GM12878 (cell line): ENCODE measurements at regions not wholly inside any gene's neighbourhood (a gene's known extent, or its start where the extent isn't known, plus 50 kb on each side); places are given as distances from the start of the nearest gene placed in this dataset.

ENCODE experiments used
- ATAC-seq: fragments of 200-7000 bp; cut with Tn5 transposase; 3 replicates; pipeline ENCODE4 v1.9.1; 2020; ENCODE audit warnings: mild to moderate bottlenecking, moderate library complexity
- BruUV-seq: library from RNA; stranded (reverse); fragments of 400-500 nt; replicated peaks from 2 replicates; lab custom pipeline; 2021; lab: Mats Ljungman, UMichigan
- CTCF ChIA-PET: fragments of 300-600 bp; sonication (Branson Sonifier 250); formaldehyde crosslinking; extraction: SDS; loops from one replicate; lab custom pipeline; 2021; ENCODE audit warnings: inconsistent platforms; lab: Yijun Ruan, JAX
- POLR2A ChIA-PET: fragments of 350-600 bp; formaldehyde crosslinking; extraction: SDS; loops from one replicate; lab custom pipeline; 2021; ENCODE audit warnings: inconsistent platforms; lab: Charles Lee
- RAD21 ChIA-PET: fragments of 300-600 bp; sonication (Branson Sonifier 250); formaldehyde crosslinking; loops from one replicate; lab custom pipeline; 2023; ENCODE audit warnings: antibody characterized with exemption; ENCODE audit not compliant: unreplicated experiment; lab: Charles Lee
- SMC1A ChIA-PET: fragments of 300-600 bp; sonication (Branson Sonifier 250); formaldehyde crosslinking; loops from one replicate; lab custom pipeline; 2023; ENCODE audit not compliant: unreplicated experiment, uncharacterized antibody; lab: Charles Lee
- DNase-seq: peaks from one replicate; pipeline ENCODE4 v3.0.0-alpha.2; 2011; ENCODE audit warnings: low read depth, low spot score
- FAIRE-seq: peaks from 3 replicates; lab custom pipeline; 2011; peaks lifted over from hg19 to GRCh38; lab: Jason Lieb, UNC
- H2AFZ ChIP-seq: 2 replicates; pipeline ENCODE4 v1.6.0; 2011; ENCODE audit warnings: low read depth, low read length, control low read depth; ENCODE audit not compliant: control insufficient read depth
- H3K27ac ChIP-seq: 2 replicates; pipeline ENCODE4 v1.5.1; 2011; ENCODE audit warnings: control low read depth; ENCODE audit not compliant: control insufficient read depth, insufficient read depth
- H3K27me3 ChIP-seq, 2 experiments: replicated peaks in 1 of 2; 2 replicates each; pipeline versions ENCODE4 v1.6.0 to v1.6.1; 2011; ENCODE audit warnings: low read length in 1 of 2; ENCODE audit not compliant: control insufficient read depth in 2 of 2, insufficient read depth in 2 of 2
- H3K36me3 ChIP-seq, 2 experiments: 2 replicates each; pipeline ENCODE4 v1.5.1; 2011; ENCODE audit warnings: low read length in 1 of 2; ENCODE audit not compliant: control insufficient read depth in 2 of 2, insufficient read depth in 2 of 2
- H3K4me1 ChIP-seq: 2 replicates; pipeline ENCODE4 v1.6.1; 2011; ENCODE audit warnings: mild to moderate bottlenecking, low read length, moderate library complexity, mixed read lengths; ENCODE audit not compliant: control insufficient read depth, insufficient read depth
- H3K4me2 ChIP-seq: 2 replicates; pipeline ENCODE4 v1.6.0; 2011; ENCODE audit warnings: control low read depth; ENCODE audit not compliant: control insufficient read depth, insufficient read depth
- H3K4me3 ChIP-seq: fragments of 200-600 bp; sonication (generic); 2 replicates; pipeline ENCODE4 v1.5.1; 2016
- H3K79me2 ChIP-seq: 2 replicates; pipeline ENCODE4 v1.6.0; 2011; ENCODE audit warnings: low read length; ENCODE audit not compliant: control insufficient read depth, insufficient read depth
- H3K9ac ChIP-seq: 2 replicates; pipeline ENCODE4 v1.8.0; 2011; ENCODE audit warnings: low read length, control low read depth, mixed read lengths; ENCODE audit not compliant: control insufficient read depth, insufficient read depth
- H3K9me3 ChIP-seq: replicated peaks from 3 replicates; pipeline ENCODE4 v1.5.1; 2011; ENCODE audit warnings: mild to moderate bottlenecking, low read length; ENCODE audit not compliant: control insufficient read depth, insufficient read depth
- H4K20me1 ChIP-seq: 2 replicates; pipeline ENCODE4 v1.6.0; 2011; ENCODE audit not compliant: control insufficient read depth, insufficient read depth
- BHLHE40 ChIP-seq, 2 experiments: fragments of 450-650 bp in 1 of 2; IDR thresholded peaks; 2 replicates each; pipeline ENCODE4 v1.6.1; 2011 to 2017; ENCODE audit warnings: low read depth in 2 of 2, borderline replicate concordance in 1 of 2, improper control_type of control experiment in 1 of 2, low read length in 1 of 2, mild to moderate bottlenecking in 1 of 2
- CBX3 ChIP-seq: fragments of 200-600 bp; sonication (generic); IDR thresholded peaks from 2 replicates; pipeline ENCODE4 v1.6.1; 2016; ENCODE audit warnings: low read depth, borderline replicate concordance
- CEBPZ ChIP-seq: fragments of 150-350 bp; IDR thresholded peaks from 2 replicates; pipeline ENCODE4 v1.6.1; 2016; ENCODE audit warnings: low read depth, low read length
- ESRRA ChIP-seq: IDR thresholded peaks from 2 replicates; pipeline ENCODE4 v1.6.1; 2012; ENCODE audit warnings: mild to moderate bottlenecking, low read length, improper control_type of control experiment
- ETV6 ChIP-seq, 2 experiments: fragments of 450-650 bp in 1 of 2; IDR thresholded peaks in 1 of 2; conservative IDR thresholded peaks in 1 of 2; 2 replicates each; pipeline ENCODE4 v1.6.1; 2014; ENCODE audit warnings: antibody characterized with exemption in 1 of 2, borderline replicate concordance in 1 of 2, low read depth in 1 of 2, mild to moderate bottlenecking in 1 of 2, moderate library complexity in 1 of 2
- GATAD2B ChIP-seq: fragments of 450-650 bp; conservative IDR thresholded peaks from 2 replicates; pipeline ENCODE4 v1.6.1; 2017; ENCODE audit warnings: low read depth, mild to moderate bottlenecking, moderate library complexity
- HCFC1 ChIP-seq: fragments of 150-350 bp; IDR thresholded peaks from 2 replicates; pipeline ENCODE4 v1.6.1; 2014; ENCODE audit warnings: low read length
- KAT2A ChIP-seq: conservative IDR thresholded peaks from 2 replicates; pipeline ENCODE4 v1.6.1; 2011; ENCODE audit warnings: low read depth, low read length; ENCODE audit not compliant: control insufficient read depth
- MEF2A ChIP-seq: IDR thresholded peaks from 2 replicates; pipeline ENCODE4 v1.6.1; 2011; ENCODE audit warnings: low read depth, mild to moderate bottlenecking, low read length, moderate library complexity; ENCODE audit not compliant: insufficient read depth
- MTA2 ChIP-seq: fragments of 450-650 bp; IDR thresholded peaks from 2 replicates; pipeline ENCODE4 v1.6.1; 2016; ENCODE audit warnings: low read depth, mild to moderate bottlenecking, moderate library complexity
- NR2C1 ChIP-seq: fragments of 450-650 bp; IDR thresholded peaks from 2 replicates; pipeline ENCODE4 v1.6.1; 2017; ENCODE audit warnings: antibody characterized with exemption, mild to moderate bottlenecking, moderate library complexity
- POLR2A ChIP-seq: IDR thresholded peaks from 2 replicates; pipeline ENCODE4 v1.6.1; 2011; ENCODE audit warnings: low read depth, mild to moderate bottlenecking, low read length
- RCOR1 ChIP-seq: conservative IDR thresholded peaks from 2 replicates; pipeline ENCODE4 v1.6.1; 2012; ENCODE audit warnings: low read depth, low read length, improper control_type of control experiment
- RFX5 ChIP-seq: IDR thresholded peaks from 2 replicates; pipeline ENCODE4 v1.6.1; 2011; ENCODE audit warnings: low read depth, low read length, improper control_type of control experiment
- SRF ChIP-seq, 2 experiments: IDR thresholded peaks; 2 replicates each; pipeline ENCODE4 v1.6.1; 2011; ENCODE audit warnings: low read depth in 2 of 2, low read length in 2 of 2, mild to moderate bottlenecking in 1 of 2, moderate library complexity in 1 of 2
- STAT1 ChIP-seq: fragments of 450-650 bp; conservative IDR thresholded peaks from 2 replicates; pipeline ENCODE4 v1.6.1; 2014; ENCODE audit warnings: antibody characterized with exemption, mild to moderate bottlenecking
- YY1 ChIP-seq: IDR thresholded peaks from 2 replicates; pipeline ENCODE4 v1.6.1; 2011; ENCODE audit warnings: low read depth, mild to moderate bottlenecking, low read length
- ZNF384 ChIP-seq: IDR thresholded peaks from 2 replicates; pipeline ENCODE4 v1.6.1; 2012; ENCODE audit warnings: low read depth, mild to moderate bottlenecking, low read length, improper control_type of control experiment, borderline replicate concordance
- WGBS: methylation state at CpG from one replicate; pipeline ENCODE4 v1.1.6; 2016; ENCODE audit warnings: low lambda C conversion rate; ENCODE audit not compliant: insufficient replicate concordance, insufficient coverage; ENCODE audit errors: missing lambda C conversion rate; 5-methylcytosine and 5-hydroxymethylcytosine counted together
- in situ Hi-C: fragments of 300-500 bp; cut with MboI; formaldehyde crosslinking; loops from 9 replicates; pipeline ENCODE4 v1.14.3; 2018; ENCODE audit warnings: mixed read lengths
- intact Hi-C: fragments of 100-400 bp; cut with micrococcal nuclease; formaldehyde crosslinking; loops from one replicate; pipeline ENCODE4 v1.14.2; 2022; ENCODE audit not compliant: unreplicated experiment
- TF ChIP-seq, protein P1 (sequence below): fragments of 450-650 bp; IDR thresholded peaks from 2 replicates; pipeline ENCODE4 v1.6.1; 2017; ENCODE audit warnings: antibody characterized with exemption, mild to moderate bottlenecking, moderate library complexity

GRCh38 chr17:34710226-34710625 is 130.8 kb downstream of the TMEM132E start (continued):
- no peak for TF ChIP-seq ETV6 (conservative IDR thresholded peaks at IDR 0.05 in 1 of 2, IDR thresholded peaks at IDR 0.05 in 1 of 2; ENCODE audit: borderline replicate concordance in 1 of 2, low read depth in 1 of 2)

DNA sequence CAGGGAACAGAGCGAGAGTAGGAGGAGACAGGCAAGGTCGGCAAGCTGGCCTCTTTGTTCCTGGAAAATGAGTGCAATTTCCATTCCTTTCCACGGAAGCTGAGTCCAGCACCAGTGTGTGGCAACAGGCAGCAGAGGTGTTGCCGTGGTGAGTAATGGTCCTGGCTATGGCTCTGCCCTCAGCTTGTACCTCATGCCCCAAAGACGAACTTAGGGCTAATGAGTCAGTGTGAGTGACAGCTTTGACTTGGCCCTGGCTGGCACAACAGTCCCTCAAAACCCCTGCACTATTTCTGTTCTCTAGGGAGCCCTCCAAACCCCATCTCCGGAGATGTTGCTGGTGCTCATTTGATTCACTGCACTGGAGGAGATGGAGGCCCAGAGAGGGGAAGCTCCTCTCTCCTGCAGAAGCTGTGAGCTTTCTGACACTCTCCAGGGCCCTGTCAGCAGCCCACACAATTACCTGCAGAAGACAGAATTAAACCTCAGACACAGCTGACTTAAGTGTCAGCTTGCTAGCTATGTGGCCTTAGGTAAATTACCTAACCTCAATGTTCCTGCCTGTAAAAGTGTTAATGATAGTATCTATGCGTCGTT is 129.9 kb downstream of the TMEM132E start:
- ChIA-PET POLR2A (no interaction called here), CTCF (no interaction called here)
- no TSS peak for BruUV-seq

More for the DNA sequence above, 129.9 kb downstream of the TMEM132E start:
- in situ Hi-C loops (no loop called here), intact Hi-C loops (loop anchor here (10.0 kb wide), 1 partner anchor 46 kb away; no protein-coding TSS in a partner anchor)
- Histone ChIP-seq H3K36me3 (no peaks in the 10 kb centered on the region), H3K9ac (no peak overlapping the region), H2AFZ (no peak overlapping the region), H3K4me3 (no peak overlapping the region), H3K9me3 (no peaks in the 10 kb centered on the region), H3K27me3 (0 out of 4 replicates have a peak, but pooled peaks cover 0 to 1% of the 10 kb centered on the region in 2 experiments), H3K4me1 (no peaks in the 10 kb centered on the region), H3K4me2 (no peak overlapping the region), H3K79me2 (no peaks in the 10 kb centered on the region), H4K20me1 (no peaks in the 10 kb centered on the region), H3K27ac (no peak overlapping the region)
- no peak for TF ChIP-seq STAT1
- TF ChIP-seq CEBPZ: no peak
- no peak for TF ChIP-seq CBX3
- TF ChIP-seq HCFC1: no peak
- TF ChIP-seq GATAD2B: no peak
- TF ChIP-seq RFX5: no peak
- TF ChIP-seq MTA2: no peak
- TF ChIP-seq, protein P1, sequence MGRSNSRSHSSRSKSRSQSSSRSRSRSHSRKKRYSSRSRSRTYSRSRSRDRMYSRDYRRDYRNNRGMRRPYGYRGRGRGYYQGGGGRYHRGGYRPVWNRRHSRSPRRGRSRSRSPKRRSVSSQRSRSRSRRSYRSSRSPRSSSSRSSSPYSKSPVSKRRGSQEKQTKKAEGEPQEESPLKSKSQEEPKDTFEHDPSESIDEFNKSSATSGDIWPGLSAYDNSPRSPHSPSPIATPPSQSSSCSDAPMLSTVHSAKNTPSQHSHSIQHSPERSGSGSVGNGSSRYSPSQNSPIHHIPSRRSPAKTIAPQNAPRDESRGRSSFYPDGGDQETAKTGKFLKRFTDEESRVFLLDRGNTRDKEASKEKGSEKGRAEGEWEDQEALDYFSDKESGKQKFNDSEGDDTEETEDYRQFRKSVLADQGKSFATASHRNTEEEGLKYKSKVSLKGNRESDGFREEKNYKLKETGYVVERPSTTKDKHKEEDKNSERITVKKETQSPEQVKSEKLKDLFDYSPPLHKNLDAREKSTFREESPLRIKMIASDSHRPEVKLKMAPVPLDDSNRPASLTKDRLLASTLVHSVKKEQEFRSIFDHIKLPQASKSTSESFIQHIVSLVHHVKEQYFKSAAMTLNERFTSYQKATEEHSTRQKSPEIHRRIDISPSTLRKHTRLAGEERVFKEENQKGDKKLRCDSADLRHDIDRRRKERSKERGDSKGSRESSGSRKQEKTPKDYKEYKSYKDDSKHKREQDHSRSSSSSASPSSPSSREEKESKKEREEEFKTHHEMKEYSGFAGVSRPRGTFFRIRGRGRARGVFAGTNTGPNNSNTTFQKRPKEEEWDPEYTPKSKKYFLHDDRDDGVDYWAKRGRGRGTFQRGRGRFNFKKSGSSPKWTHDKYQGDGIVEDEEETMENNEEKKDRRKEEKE: no peak
- TF ChIP-seq RCOR1: no peak
- no peak for TF ChIP-seq MEF2A
- TF ChIP-seq YY1: no peak
- TF ChIP-seq SRF (IDR thresholded peaks at IDR 0.05; ENCODE audit: low read depth in 2 of 2, low read length in 2 of 2): no peak
- no peak for TF ChIP-seq ESRRA
- no peak for TF ChIP-seq NR2C1
- no peak for TF ChIP-seq ZNF384
- no peak for TF ChIP-seq KAT2A
- no peak for TF ChIP-seq BHLHE40 (IDR thresholded peaks at IDR 0.05; ENCODE audit: borderline replicate concordance in 1 of 2, low read depth in 2 of 2, low read length in 1 of 2)
- no peak for TF ChIP-seq POLR2A
- WGBS: 4% methylated on average over 8 of the region's 8 CpGs
- FAIRE-seq: no peak
- ChIA-PET RAD21 (no interaction called here), SMC1A (no interaction called here)
- no peak for DNase-seq
- no peak for ATAC-seq
